HCT116 (cell line): ENCODE measurements at regions not wholly inside any gene's neighbourhood (a gene's known extent, or its start where the extent isn't known, plus 50 kb on each side); places are given as distances from the start of the nearest gene placed in this dataset.

Source experiments
- ATAC-seq: fragments of 200-7000 bp; cut with Tn5 transposase; 2 replicates; pipeline ENCODE4 v1.9.1; 2020; ENCODE audit warnings: mild to moderate bottlenecking, moderate library complexity
- BruUV-seq: library from RNA; stranded (reverse); fragments of 400-500 nt; replicated peaks from 2 replicates; lab custom pipeline; 2021; lab: Mats Ljungman, UMichigan
- CTCF ChIA-PET: fragments of 300-600 bp; sonication (Branson Sonifier 250); formaldehyde crosslinking; loops from one replicate; lab custom pipeline; 2021; ENCODE audit warnings: antibody characterized with exemption; lab: Charles Lee
- POLR2A ChIA-PET: fragments of 300-600, 350-600 bp; sonication (Branson Sonifier 250); formaldehyde crosslinking; loops from one replicate; lab custom pipeline; 2021; ENCODE audit warnings: antibody characterized with exemption; lab: Charles Lee
- RAD21 ChIA-PET, 2 experiments: fragments of 300-600 bp; sonication (Branson Sonifier 250); formaldehyde crosslinking; loops; one replicate each; lab custom pipeline; 2023; ENCODE audit warnings: low total read pairs in 2 of 2; ENCODE audit not compliant: uncharacterized antibody in 2 of 2, unreplicated experiment in 2 of 2, low non-redundant PET in 1 of 2; lab: Charles Lee
- DNase-seq: peaks from one replicate; pipeline ENCODE4 v3.0.0-alpha.2; 2010; ENCODE audit warnings: low read depth, low spot score
- H2AFZ ChIP-seq: fragments of 200-600 bp; shearing (Covaris generic), sonication (generic); 2 replicates; pipeline ENCODE4 v1.6.1; 2017; ENCODE audit warnings: low read depth, mixed run types, mixed read lengths, antibody characterized with exemption, low read length; ENCODE audit not compliant: poor library complexity, severe bottlenecking
- H3K27ac ChIP-seq: 2 replicates; pipeline ENCODE4 v1.5.1; 2012; ENCODE audit warnings: low read depth, low read length
- H3K27me3 ChIP-seq: fragments of 200-600 bp; sonication (generic); 2 replicates; pipeline ENCODE4 v1.6.1; 2016; ENCODE audit warnings: mixed run types, low read length, mixed read lengths; ENCODE audit not compliant: insufficient read depth
- H3K36me3 ChIP-seq, 2 experiments: fragments of 200-500 bp in 1 of 2; fragments of 200-600 bp in 1 of 2; sonication (Bioruptor generic) in 1 of 2; sonication (generic) in 1 of 2; 2 replicates each; pipeline versions ENCODE4 v1.5.1 to v1.6.1; 2014 to 2016; ENCODE audit warnings: low read length in 2 of 2, inconsistent platforms in 1 of 2, mixed read lengths in 1 of 2, mixed run types in 1 of 2; ENCODE audit not compliant: insufficient read depth in 2 of 2, control insufficient read depth in 1 of 2
- H3K4me1 ChIP-seq, 2 experiments: fragments of 200-600 bp in 1 of 2; sonication (generic) in 1 of 2; 2 replicates each; pipeline versions ENCODE4 v1.5.1 to v1.6.1; 2012 to 2017; ENCODE audit warnings: low read length in 2 of 2, inconsistent platforms in 1 of 2, mild to moderate bottlenecking in 1 of 2, mixed read lengths in 1 of 2, mixed run types in 1 of 2, moderate library complexity in 1 of 2; ENCODE audit not compliant: insufficient read depth in 2 of 2, control insufficient read depth in 1 of 2
- H3K4me2 ChIP-seq: fragments of 200-600 bp; sonication (generic); 2 replicates; pipeline ENCODE4 v1.6.1; 2017; ENCODE audit warnings: mixed run types, low read length, mixed read lengths
- H3K4me3 ChIP-seq, 2 experiments: fragments of 200-600 bp in 1 of 2; sonication (generic) in 1 of 2; replicated peaks in 1 of 2; 2 replicates each; pipeline ENCODE4 v1.5.1; 2011 to 2016; ENCODE audit warnings: low read length in 2 of 2, control low read depth in 1 of 2, low read depth in 1 of 2, mild to moderate bottlenecking in 1 of 2, mixed read lengths in 1 of 2, mixed run types in 1 of 2
- H3K79me2 ChIP-seq: fragments of 200-600 bp; sonication (generic); 2 replicates; pipeline ENCODE4 v1.6.1; 2017; ENCODE audit warnings: mild to moderate bottlenecking, mixed run types, low read length, moderate library complexity, mixed read lengths; ENCODE audit not compliant: insufficient read depth
- H3K9ac ChIP-seq: fragments of 200-600 bp; sonication (generic); 2 replicates; pipeline ENCODE4 v1.6.1; 2016; ENCODE audit warnings: low read length, mixed read lengths
- H3K9me2 ChIP-seq: fragments of 200-600 bp; sonication (generic), shearing (Covaris generic); 2 replicates; pipeline ENCODE4 v1.6.1; 2017; ENCODE audit warnings: mixed run types, mild to moderate bottlenecking, moderate library complexity; ENCODE audit not compliant: insufficient read depth
- H3K9me3 ChIP-seq, 2 experiments: fragments of 200-500 bp in 1 of 2; fragments of 200-600 bp in 1 of 2; sonication (Bioruptor generic) in 1 of 2; sonication (generic) in 1 of 2; 2 replicates each; pipeline ENCODE4 v1.6.1; 2014 to 2017; ENCODE audit warnings: low read length in 2 of 2, mixed read lengths in 2 of 2, inconsistent platforms in 1 of 2, low read depth in 1 of 2, mild to moderate bottlenecking in 1 of 2, mixed run types in 1 of 2, moderate library complexity in 1 of 2; ENCODE audit not compliant: control insufficient read depth in 1 of 2, insufficient read depth in 1 of 2
- H4K20me1 ChIP-seq: fragments of 200-600 bp; sonication (generic), shearing (Covaris generic); 2 replicates; pipeline ENCODE4 v1.6.1; 2017; ENCODE audit warnings: mixed run types, mild to moderate bottlenecking, moderate library complexity; ENCODE audit not compliant: insufficient read depth
- CBX3 ChIP-seq: IDR thresholded peaks from 2 replicates; pipeline ENCODE4 v1.6.1; 2012; ENCODE audit warnings: low read depth
- EGR1 ChIP-seq: IDR thresholded peaks from 2 replicates; pipeline ENCODE4 v1.6.1; 2012; ENCODE audit warnings: low read depth
- ELF1 ChIP-seq: IDR thresholded peaks from 2 replicates; pipeline ENCODE4 v1.6.1; 2012; ENCODE audit warnings: low read depth, borderline replicate concordance
- EZH2phosphoT487 ChIP-seq: fragments of 200-600 bp; IDR thresholded peaks from 2 replicates; pipeline ENCODE4 v1.6.1; 2018; ENCODE audit warnings: antibody characterized with exemption, borderline replicate concordance
- FOSL1 ChIP-seq: IDR thresholded peaks from 2 replicates; pipeline ENCODE4 v1.6.1; 2012; ENCODE audit warnings: low read depth
- JUND ChIP-seq: IDR thresholded peaks from 2 replicates; pipeline ENCODE4 v1.6.1; 2012
- POLR2A ChIP-seq: IDR thresholded peaks from 2 replicates; pipeline ENCODE4 v1.7.0; 2011; ENCODE audit warnings: borderline replicate concordance; ENCODE audit not compliant: insufficient read depth, insufficient read length; ENCODE audit errors: extremely low read depth
- POLR2AphosphoS5 ChIP-seq: IDR thresholded peaks from 2 replicates; pipeline ENCODE4 v1.6.1; 2011; ENCODE audit warnings: mild to moderate bottlenecking, low read depth, low read length, moderate library complexity
- RAD21 ChIP-seq: IDR thresholded peaks from 2 replicates; pipeline ENCODE4 v1.6.1; 2012; ENCODE audit warnings: low read depth, mild to moderate bottlenecking
- SIN3A ChIP-seq: IDR thresholded peaks from 2 replicates; pipeline ENCODE4 v1.6.1; 2012; ENCODE audit warnings: low read depth
- SP1 ChIP-seq: IDR thresholded peaks from 2 replicates; pipeline ENCODE4 v1.6.1; 2012; ENCODE audit warnings: low read depth
- SRF ChIP-seq: IDR thresholded peaks from 2 replicates; pipeline ENCODE4 v1.6.1; 2012; ENCODE audit warnings: low read depth
- ZFX ChIP-seq: fragments of 450-650 bp; IDR thresholded peaks from 2 replicates; pipeline ENCODE4 v1.6.1; 2017
- intact Hi-C: fragments of 100-400 bp; cut with micrococcal nuclease; formaldehyde crosslinking; loops from 2 replicates; pipeline ENCODE4 v1.10.0; 2022
- TF ChIP-seq, protein P1 (sequence below): IDR thresholded peaks from 2 replicates; pipeline ENCODE4 v1.6.1; 2012; ENCODE audit warnings: low read depth
- TF ChIP-seq, protein P2 (sequence below): IDR thresholded peaks from 2 replicates; pipeline ENCODE4 v1.6.1; 2011; ENCODE audit warnings: mild to moderate bottlenecking, low read length, moderate library complexity; ENCODE audit not compliant: insufficient replicate concordance; ENCODE audit errors: extremely low read depth
- TF ChIP-seq, protein P3 (sequence below): IDR thresholded peaks from 2 replicates; pipeline ENCODE4 v1.6.1; 2012
- TF ChIP-seq, protein P4 (sequence below): IDR thresholded peaks from 2 replicates; pipeline ENCODE4 v1.6.1; 2012
- TF ChIP-seq, protein P5 (sequence below), 3 experiments: fragments of 200-600 bp in 1 of 3; sonication (generic) in 1 of 3; IDR thresholded peaks in 2 of 3; conservative IDR thresholded peaks in 1 of 3; 2 replicates each; pipeline ENCODE4 v1.5.1; 2012 to 2017; ENCODE audit warnings: low read depth in 2 of 3, low read length in 2 of 3, antibody characterized with exemption in 1 of 3, borderline replicate concordance in 1 of 3, control low read depth in 1 of 3, mild to moderate bottlenecking in 1 of 3, mixed read lengths in 1 of 3, mixed run types in 1 of 3, moderate library complexity in 1 of 3; ENCODE audit not compliant: insufficient read depth in 1 of 3

DNA sequence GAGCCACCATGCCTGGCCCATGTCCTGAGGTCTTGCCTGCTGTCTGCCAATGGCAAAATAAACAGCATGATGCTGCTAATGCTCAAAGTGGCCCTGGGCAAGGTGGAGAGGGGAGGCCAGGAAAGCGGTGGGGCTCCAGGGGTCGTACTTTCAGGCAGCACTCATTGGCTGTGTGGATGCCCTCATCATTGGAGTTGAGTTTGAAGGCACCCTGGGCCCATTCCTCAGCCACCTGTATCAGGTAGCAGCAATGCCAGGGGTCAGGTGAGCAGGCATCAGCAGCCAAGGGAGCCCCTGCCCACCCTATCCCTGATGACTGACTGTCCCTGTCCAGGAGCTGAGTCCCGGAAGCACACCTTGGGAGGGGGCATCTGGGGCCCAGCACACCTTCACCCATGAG, 902.5 kb upstream of the ZNF722 start:
- H3K36me3 ChIP-seq, result no peaks in the 10 kb centered on the region
- ATAC-seq (no peak), DNase-seq (no peak)
- CTCF ChIA-PET, result no interaction called here
- RAD21 ChIA-PET, result no interaction called here
- no peaks in the 10 kb centered on the region for H4K20me1 ChIP-seq
- peaks cover 0 to 17% of the 10 kb centered on the region in 2 experiments; a peak in 2 of 4 replicates for H3K9me3 ChIP-seq
- H3K27ac ChIP-seq, result no peak overlapping the region
- H3K4me2 ChIP-seq, result no peak overlapping the region
- no peak overlapping the region for H2AFZ ChIP-seq
- no peak overlapping the region for H3K9ac ChIP-seq
- no peaks in the 10 kb centered on the region for H3K4me1 ChIP-seq
- no TSS peak for BruUV-seq
- H3K79me2 ChIP-seq, result no peaks in the 10 kb centered on the region
- POLR2A ChIA-PET, result no interaction called here
- intact Hi-C loops, result no loop called here
- H3K9me2 ChIP-seq, result no peaks in the 10 kb centered on the region
- TF ChIP-seq ZFX (no peak), FOSL1 (no peak), ELF1 (no peak), SIN3A (no peak), SRF (no peak), RAD21 (no peak), SP1 (no peak), POLR2AphosphoS5 (no peak), EGR1 (no peak), JUND (no peak), EZH2phosphoT487 (no peak), CBX3 (no peak), POLR2A (no peak)
- TF ChIP-seq, protein P1, sequence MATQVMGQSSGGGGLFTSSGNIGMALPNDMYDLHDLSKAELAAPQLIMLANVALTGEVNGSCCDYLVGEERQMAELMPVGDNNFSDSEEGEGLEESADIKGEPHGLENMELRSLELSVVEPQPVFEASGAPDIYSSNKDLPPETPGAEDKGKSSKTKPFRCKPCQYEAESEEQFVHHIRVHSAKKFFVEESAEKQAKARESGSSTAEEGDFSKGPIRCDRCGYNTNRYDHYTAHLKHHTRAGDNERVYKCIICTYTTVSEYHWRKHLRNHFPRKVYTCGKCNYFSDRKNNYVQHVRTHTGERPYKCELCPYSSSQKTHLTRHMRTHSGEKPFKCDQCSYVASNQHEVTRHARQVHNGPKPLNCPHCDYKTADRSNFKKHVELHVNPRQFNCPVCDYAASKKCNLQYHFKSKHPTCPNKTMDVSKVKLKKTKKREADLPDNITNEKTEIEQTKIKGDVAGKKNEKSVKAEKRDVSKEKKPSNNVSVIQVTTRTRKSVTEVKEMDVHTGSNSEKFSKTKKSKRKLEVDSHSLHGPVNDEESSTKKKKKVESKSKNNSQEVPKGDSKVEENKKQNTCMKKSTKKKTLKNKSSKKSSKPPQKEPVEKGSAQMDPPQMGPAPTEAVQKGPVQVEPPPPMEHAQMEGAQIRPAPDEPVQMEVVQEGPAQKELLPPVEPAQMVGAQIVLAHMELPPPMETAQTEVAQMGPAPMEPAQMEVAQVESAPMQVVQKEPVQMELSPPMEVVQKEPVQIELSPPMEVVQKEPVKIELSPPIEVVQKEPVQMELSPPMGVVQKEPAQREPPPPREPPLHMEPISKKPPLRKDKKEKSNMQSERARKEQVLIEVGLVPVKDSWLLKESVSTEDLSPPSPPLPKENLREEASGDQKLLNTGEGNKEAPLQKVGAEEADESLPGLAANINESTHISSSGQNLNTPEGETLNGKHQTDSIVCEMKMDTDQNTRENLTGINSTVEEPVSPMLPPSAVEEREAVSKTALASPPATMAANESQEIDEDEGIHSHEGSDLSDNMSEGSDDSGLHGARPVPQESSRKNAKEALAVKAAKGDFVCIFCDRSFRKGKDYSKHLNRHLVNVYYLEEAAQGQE, result no peak
- TF ChIP-seq, protein P2, sequence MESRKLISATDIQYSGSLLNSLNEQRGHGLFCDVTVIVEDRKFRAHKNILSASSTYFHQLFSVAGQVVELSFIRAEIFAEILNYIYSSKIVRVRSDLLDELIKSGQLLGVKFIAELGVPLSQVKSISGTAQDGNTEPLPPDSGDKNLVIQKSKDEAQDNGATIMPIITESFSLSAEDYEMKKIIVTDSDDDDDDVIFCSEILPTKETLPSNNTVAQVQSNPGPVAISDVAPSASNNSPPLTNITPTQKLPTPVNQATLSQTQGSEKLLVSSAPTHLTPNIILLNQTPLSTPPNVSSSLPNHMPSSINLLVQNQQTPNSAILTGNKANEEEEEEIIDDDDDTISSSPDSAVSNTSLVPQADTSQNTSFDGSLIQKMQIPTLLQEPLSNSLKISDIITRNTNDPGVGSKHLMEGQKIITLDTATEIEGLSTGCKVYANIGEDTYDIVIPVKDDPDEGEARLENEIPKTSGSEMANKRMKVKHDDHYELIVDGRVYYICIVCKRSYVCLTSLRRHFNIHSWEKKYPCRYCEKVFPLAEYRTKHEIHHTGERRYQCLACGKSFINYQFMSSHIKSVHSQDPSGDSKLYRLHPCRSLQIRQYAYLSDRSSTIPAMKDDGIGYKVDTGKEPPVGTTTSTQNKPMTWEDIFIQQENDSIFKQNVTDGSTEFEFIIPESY, result no peak
- TF ChIP-seq, protein P3, sequence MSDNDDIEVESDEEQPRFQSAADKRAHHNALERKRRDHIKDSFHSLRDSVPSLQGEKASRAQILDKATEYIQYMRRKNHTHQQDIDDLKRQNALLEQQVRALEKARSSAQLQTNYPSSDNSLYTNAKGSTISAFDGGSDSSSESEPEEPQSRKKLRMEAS, result no peak
- TF ChIP-seq, protein P4, sequence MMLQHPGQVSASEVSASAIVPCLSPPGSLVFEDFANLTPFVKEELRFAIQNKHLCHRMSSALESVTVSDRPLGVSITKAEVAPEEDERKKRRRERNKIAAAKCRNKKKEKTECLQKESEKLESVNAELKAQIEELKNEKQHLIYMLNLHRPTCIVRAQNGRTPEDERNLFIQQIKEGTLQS, result no peak
- TF ChIP-seq, protein P5, sequence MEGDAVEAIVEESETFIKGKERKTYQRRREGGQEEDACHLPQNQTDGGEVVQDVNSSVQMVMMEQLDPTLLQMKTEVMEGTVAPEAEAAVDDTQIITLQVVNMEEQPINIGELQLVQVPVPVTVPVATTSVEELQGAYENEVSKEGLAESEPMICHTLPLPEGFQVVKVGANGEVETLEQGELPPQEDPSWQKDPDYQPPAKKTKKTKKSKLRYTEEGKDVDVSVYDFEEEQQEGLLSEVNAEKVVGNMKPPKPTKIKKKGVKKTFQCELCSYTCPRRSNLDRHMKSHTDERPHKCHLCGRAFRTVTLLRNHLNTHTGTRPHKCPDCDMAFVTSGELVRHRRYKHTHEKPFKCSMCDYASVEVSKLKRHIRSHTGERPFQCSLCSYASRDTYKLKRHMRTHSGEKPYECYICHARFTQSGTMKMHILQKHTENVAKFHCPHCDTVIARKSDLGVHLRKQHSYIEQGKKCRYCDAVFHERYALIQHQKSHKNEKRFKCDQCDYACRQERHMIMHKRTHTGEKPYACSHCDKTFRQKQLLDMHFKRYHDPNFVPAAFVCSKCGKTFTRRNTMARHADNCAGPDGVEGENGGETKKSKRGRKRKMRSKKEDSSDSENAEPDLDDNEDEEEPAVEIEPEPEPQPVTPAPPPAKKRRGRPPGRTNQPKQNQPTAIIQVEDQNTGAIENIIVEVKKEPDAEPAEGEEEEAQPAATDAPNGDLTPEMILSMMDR (IDR thresholded peaks at IDR 0.05 in 2 of 3, conservative IDR thresholded peaks at IDR 0.05 in 1 of 3; ENCODE audit: borderline replicate concordance in 1 of 3, insufficient read depth in 1 of 3, low read depth in 2 of 3, low read length in 2 of 3), result no peak
- no peaks in the 10 kb centered on the region for H3K27me3 ChIP-seq
- no peak overlapping the region for H3K4me3 ChIP-seq
